H9 (cell line): ENCODE measurements at regions not wholly inside any gene's neighbourhood (a gene's known extent, or its start where the extent isn't known, plus 50 kb on each side); places are given as distances from the start of the nearest gene placed in this dataset.

Source experiments
- DNase-seq: peaks from one replicate; pipeline ENCODE4 v3.0.0-alpha.2; 2017
- H2AFZ ChIP-seq: one replicate; pipeline ENCODE4 v1.6.1; 2013; ENCODE audit warnings: mild to moderate bottlenecking, low read length, control low read depth, moderate library complexity
- H2AK5ac ChIP-seq: 2 replicates; pipeline ENCODE4 v1.6.1; 2013; ENCODE audit warnings: low read length, control low read depth, mixed read lengths; ENCODE audit not compliant: insufficient read length
- H2BK120ac ChIP-seq: one replicate; pipeline ENCODE4 v1.6.1; 2013; ENCODE audit warnings: low read depth, mild to moderate bottlenecking, low read length, control low read depth, inconsistent platforms; ENCODE audit not compliant: poor library complexity, severe bottlenecking
- H2BK12ac ChIP-seq: 2 replicates; pipeline ENCODE4 v1.6.1; 2013; ENCODE audit warnings: low read length, control low read depth, mixed read lengths, low read depth; ENCODE audit not compliant: insufficient read length
- H2BK15ac ChIP-seq: 2 replicates; pipeline ENCODE4 v1.6.1; 2013; ENCODE audit warnings: low read depth, low read length, control low read depth
- H2BK20ac ChIP-seq: one replicate; pipeline ENCODE4 v1.6.1; 2013; ENCODE audit warnings: low read depth, mild to moderate bottlenecking, low read length, control low read depth, inconsistent platforms; ENCODE audit not compliant: poor library complexity, severe bottlenecking
- H2BK5ac ChIP-seq: 2 replicates; pipeline ENCODE4 v1.6.1; 2013; ENCODE audit warnings: low read length, control low read depth, mixed read lengths; ENCODE audit not compliant: insufficient read length
- H3K14ac ChIP-seq: 2 replicates; pipeline ENCODE4 v1.6.1; 2013; ENCODE audit warnings: low read length, control low read depth; ENCODE audit not compliant: insufficient read depth
- H3K18ac ChIP-seq: 2 replicates; pipeline ENCODE4 v1.6.1; 2013; ENCODE audit warnings: low read depth, mild to moderate bottlenecking, mixed read lengths, low read length, control low read depth; ENCODE audit not compliant: insufficient read length
- H3K23ac ChIP-seq: 2 replicates; pipeline ENCODE4 v1.6.1; 2013; ENCODE audit warnings: low read length, control low read depth, mixed read lengths, low read depth; ENCODE audit not compliant: insufficient read length
- H3K23me2 ChIP-seq: 2 replicates; pipeline ENCODE4 v1.6.1; 2013; ENCODE audit warnings: low read depth, mild to moderate bottlenecking, mixed read lengths, low read length, control low read depth; ENCODE audit not compliant: insufficient read length, poor library complexity, severe bottlenecking
- H3K27ac ChIP-seq: 2 replicates; pipeline ENCODE4 v1.5.1; 2013; ENCODE audit warnings: low read length, control low read depth, mixed read lengths, low read depth; ENCODE audit not compliant: insufficient read length
- H3K27me3 ChIP-seq: 2 replicates; pipeline ENCODE4 v1.6.1; 2013; ENCODE audit warnings: low read length, control low read depth, inconsistent platforms; ENCODE audit not compliant: insufficient read depth
- H3K4ac ChIP-seq: 2 replicates; pipeline ENCODE4 v1.6.1; 2013; ENCODE audit warnings: low read depth, mild to moderate bottlenecking, control low read depth, inconsistent platforms, low read length, moderate library complexity
- H3K4me1 ChIP-seq: 2 replicates; pipeline ENCODE4 v1.6.1; 2013; ENCODE audit warnings: low read length, control low read depth, inconsistent platforms; ENCODE audit not compliant: insufficient read depth
- H3K4me2 ChIP-seq: 2 replicates; pipeline ENCODE4 v1.6.1; 2013; ENCODE audit warnings: low read length, control low read depth, mixed read lengths; ENCODE audit not compliant: insufficient read length, insufficient read depth
- H3K56ac ChIP-seq: 2 replicates; pipeline ENCODE4 v1.6.1; 2013; ENCODE audit warnings: low read depth, mild to moderate bottlenecking, mixed read lengths, low read length, control low read depth; ENCODE audit not compliant: insufficient read length
- H3K79me1 ChIP-seq: 2 replicates; pipeline ENCODE4 v1.6.1; 2013; ENCODE audit warnings: low read depth, mild to moderate bottlenecking, moderate library complexity, low read length, control low read depth, inconsistent platforms; ENCODE audit not compliant: insufficient read depth, poor library complexity, severe bottlenecking
- H3K79me2 ChIP-seq: 2 replicates; pipeline ENCODE4 v1.6.1; 2013; ENCODE audit warnings: low read length, control low read depth, inconsistent platforms; ENCODE audit not compliant: insufficient read depth
- H3K9ac ChIP-seq: 2 replicates; pipeline ENCODE4 v1.6.1; 2013; ENCODE audit warnings: low read length, control low read depth, mixed read lengths; ENCODE audit not compliant: insufficient read length; ENCODE audit errors: extremely low read depth
- H3K9me3 ChIP-seq: one replicate; pipeline ENCODE4 v1.6.1; 2013; ENCODE audit warnings: low read depth, low read length, inconsistent platforms; ENCODE audit not compliant: control insufficient read depth
- H3T11ph ChIP-seq: one replicate; pipeline ENCODE4 v1.6.1; 2013; ENCODE audit warnings: mild to moderate bottlenecking, low read length, control low read depth, inconsistent platforms
- H4K20me1 ChIP-seq: one replicate; pipeline ENCODE4 v1.6.1; 2013; ENCODE audit not compliant: control insufficient read depth, insufficient read length, insufficient read depth
- H4K5ac ChIP-seq: 2 replicates; pipeline ENCODE4 v1.6.1; 2013; ENCODE audit warnings: low read depth, mild to moderate bottlenecking, mixed read lengths, low read length, control low read depth; ENCODE audit not compliant: insufficient read length
- H4K8ac ChIP-seq: replicated peaks from 2 replicates; pipeline ENCODE4 v1.6.1; 2013; ENCODE audit warnings: low read length, control low read depth, mixed read lengths, low read depth; ENCODE audit not compliant: insufficient read length
- H4K91ac ChIP-seq: 2 replicates; pipeline ENCODE4 v1.6.1; 2013; ENCODE audit warnings: low read depth, mild to moderate bottlenecking, moderate library complexity, mixed read lengths, low read length, control low read depth; ENCODE audit not compliant: insufficient read length
- H3K27ac Mint-ChIP-seq, 3 experiments: 2 replicates in 2 of 3; 3 replicates in 1 of 3; pipeline ENCODE4 v1.8.0; 2020 to 2021; ENCODE audit warnings: mixed read lengths in 3 of 3, mild to moderate bottlenecking in 1 of 3, moderate library complexity in 1 of 3
- H3K27me3 Mint-ChIP-seq: 2 replicates; pipeline ENCODE4 v1.8.0; 2021; ENCODE audit warnings: low read depth, mild to moderate bottlenecking, moderate library complexity, mixed read lengths
- H3K36me3 Mint-ChIP-seq, 3 experiments: 2 replicates in 2 of 3; 3 replicates in 1 of 3; pipeline ENCODE4 v1.8.0; 2020 to 2021; ENCODE audit warnings: low read depth in 3 of 3, mixed read lengths in 3 of 3; ENCODE audit not compliant: insufficient read depth in 1 of 3
- H3K4me1 Mint-ChIP-seq, 2 experiments: 2 replicates each; pipeline ENCODE4 v1.8.0; 2020; ENCODE audit warnings: mixed read lengths in 2 of 2
- H3K4me3 Mint-ChIP-seq, 2 experiments: 2 replicates in 1 of 2; 3 replicates in 1 of 2; pipeline ENCODE4 v1.8.0; 2020 to 2021; ENCODE audit warnings: mild to moderate bottlenecking in 2 of 2, mixed read lengths in 2 of 2, moderate library complexity in 1 of 2
- H3K9me3 Mint-ChIP-seq, 2 experiments: 2 replicates in 1 of 2; 3 replicates in 1 of 2; pipeline ENCODE4 v1.8.0; 2020; ENCODE audit warnings: mild to moderate bottlenecking in 2 of 2, mixed read lengths in 2 of 2, moderate library complexity in 1 of 2
- CTCF ChIP-seq: fragments of 200-600 bp; sonication (generic); conservative IDR thresholded peaks from 3 replicates; pipeline ENCODE4 v1.8.0; 2021; ENCODE audit warnings: antibody characterized with exemption, mild to moderate bottlenecking
- WGBS: extraction: QIAGEN DNeasy Blood & Tissue Kit; methylation state at CpG from one replicate; pipeline ENCODE4 v1.1.7; 2013; ENCODE audit warnings: missing lambda C conversion rate, low lambda C conversion rate, mixed read lengths; ENCODE audit not compliant: insufficient read length; ENCODE audit errors: extremely low coverage; 5-methylcytosine and 5-hydroxymethylcytosine counted together

DNA sequence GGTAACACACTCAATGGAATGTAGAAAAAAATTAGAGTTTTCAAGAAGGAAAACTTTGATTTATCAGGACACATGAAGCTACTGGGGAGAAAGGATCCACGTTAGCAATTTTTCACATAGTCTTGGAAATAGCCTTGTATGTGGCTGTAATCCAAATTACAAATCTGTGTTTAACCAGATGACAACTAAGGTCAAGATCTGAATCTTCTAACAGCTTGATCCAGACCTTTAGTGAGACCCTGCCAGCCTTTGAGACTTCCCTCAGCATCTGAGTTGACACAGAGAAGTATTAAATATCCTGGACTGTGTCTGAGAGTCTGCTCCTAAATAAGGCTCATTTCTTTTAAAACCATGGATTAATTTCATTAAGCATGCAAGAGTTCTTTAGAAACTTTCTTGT lies 135.9 kb upstream of the KCNK2 start:
- no peaks in the 10 kb centered on the region for H3K79me1 ChIP-seq
- no peak overlapping the region for H3K23ac ChIP-seq
- no peak overlapping the region for H4K5ac ChIP-seq
- no peaks in the 10 kb centered on the region for H3K79me2 ChIP-seq
- no peak overlapping the region for H3K4me2 ChIP-seq
- no peak overlapping the region for H2BK120ac ChIP-seq
- no peak overlapping the region for H2AK5ac ChIP-seq
- H3K4me3 Mint-ChIP-seq = no peak overlapping the region
- H3K4me1 ChIP-seq = no peaks in the 10 kb centered on the region; the same call in 1 of the 2 replicates
- H3K36me3 Mint-ChIP-seq = no peaks in the 10 kb centered on the region
- no peaks in the 10 kb centered on the region for H3K27me3 ChIP-seq
- H3K9me3 Mint-ChIP-seq = no peaks in the 10 kb centered on the region
- H2AFZ ChIP-seq = no peak overlapping the region
- H3K4ac ChIP-seq = no peak overlapping the region
- no peak overlapping the region for H4K8ac ChIP-seq
- H3K27ac ChIP-seq = no peak overlapping the region
- no peak for TF ChIP-seq CTCF
- no peaks in the 10 kb centered on the region for H3K9me3 ChIP-seq
- no peak overlapping the region for H4K91ac ChIP-seq
- H3K56ac ChIP-seq = no peak overlapping the region
- H3K23me2 ChIP-seq = no peaks in the 10 kb centered on the region
- H3K4me1 Mint-ChIP-seq = peaks cover 3 to 8% of the 10 kb centered on the region in 2 experiments; a peak in 1 of 4 replicates
- H2BK12ac ChIP-seq = no peak overlapping the region
- no peak overlapping the region for H3T11ph ChIP-seq
- H3K9ac ChIP-seq = no peak overlapping the region
- H3K27me3 Mint-ChIP-seq = no peaks in the 10 kb centered on the region
- no peaks in the 10 kb centered on the region for H4K20me1 ChIP-seq
- H3K14ac ChIP-seq = no peak overlapping the region
- no peak overlapping the region for H2BK15ac ChIP-seq
- H3K27ac Mint-ChIP-seq = no peak overlapping the region
- no peak overlapping the region for H3K18ac ChIP-seq
- H2BK20ac ChIP-seq = no peak overlapping the region
- WGBS = no CpG with 5 or more reads among the region's 1 CpG
- H2BK5ac ChIP-seq = no peak overlapping the region
- no peak for DNase-seq
